ENCODE measurements at regions not wholly inside any gene's neighbourhood (a gene's known extent, or its start where the extent isn't known, plus 50 kb on each side); places are given as distances from the start of the nearest gene placed in this dataset.

DNA sequence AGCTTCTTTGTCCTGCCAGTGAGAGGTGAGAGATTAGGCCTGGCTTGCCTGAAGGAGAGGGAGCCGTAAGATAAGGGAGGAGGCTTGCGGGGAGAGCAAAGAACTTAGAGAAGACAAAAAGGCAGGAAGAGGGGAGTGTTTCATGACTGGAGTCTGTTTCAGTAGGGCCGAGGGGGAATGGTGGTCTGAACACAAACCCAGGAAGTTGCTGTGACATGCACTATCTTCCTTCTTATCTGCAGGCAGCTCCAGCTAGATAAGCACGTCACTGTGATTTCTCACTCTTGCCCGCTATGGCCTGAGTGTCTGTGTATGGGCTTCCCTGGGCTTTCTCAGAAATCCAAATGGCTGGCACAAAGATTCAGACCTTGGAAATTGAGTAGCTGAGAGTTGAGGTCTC is 307.5 kb upstream of the CLINT1 start:
- no peak overlapping the region for H3K4me3 ChIP-seq
- no peak overlapping the region for H3K27ac ChIP-seq
- ATAC-seq (ENCODE audit: low FRiP score in 2 of 2) (no peak), DNase-seq (no peak)
- no peaks in the 10 kb centered on the region for H3K4me1 ChIP-seq
- H3K36me3 ChIP-seq = no peaks in the 10 kb centered on the region
- no peaks in the 10 kb centered on the region for H3K9me3 ChIP-seq
- H3K27me3 ChIP-seq = no peaks in the 10 kb centered on the region
- no peak for TF ChIP-seq POLR2AphosphoS5 (IDR thresholded peaks at IDR 0.05)
- no peak for TF ChIP-seq CTCF (IDR thresholded peaks at IDR 0.05)
- TF ChIP-seq EP300 (IDR thresholded peaks at IDR 0.05) = no peak
- TF ChIP-seq POLR2A (IDR thresholded peaks at IDR 0.05) = no peak
- WGBS, 2 donors = 48 to 76% methylated on average over 5 of the region's 5 CpGs

DNA sequence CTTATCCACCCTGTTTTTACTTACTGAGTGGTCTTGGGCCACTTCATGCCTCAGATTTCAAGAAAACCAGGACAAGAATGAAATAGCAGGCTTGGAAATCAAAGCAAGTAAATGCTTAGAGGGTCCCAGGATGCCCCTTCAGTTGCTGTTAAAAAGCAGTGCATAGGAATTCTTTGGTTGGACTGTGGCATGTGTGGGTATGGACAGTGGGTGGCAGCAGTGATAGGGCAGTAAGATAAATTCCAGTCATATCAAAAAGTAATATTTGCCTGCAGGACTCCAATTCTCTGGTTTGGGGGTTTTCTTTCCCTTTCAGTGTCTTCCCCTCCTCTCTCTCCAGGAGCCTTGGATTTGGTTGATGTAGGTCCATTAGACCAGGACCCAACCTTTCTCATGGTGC is 306.7 kb upstream of the CLINT1 start:
- no peaks in the 10 kb centered on the region for H3K4me1 ChIP-seq
- H3K27me3 ChIP-seq = no peaks in the 10 kb centered on the region
- TF ChIP-seq CTCF (IDR thresholded peaks at IDR 0.05) (no peak), EP300 (IDR thresholded peaks at IDR 0.05) (no peak), POLR2AphosphoS5 (IDR thresholded peaks at IDR 0.05) (no peak), POLR2A (IDR thresholded peaks at IDR 0.05) (no peak)
- no peak overlapping the region for H3K4me3 ChIP-seq
- no peaks in the 10 kb centered on the region for H3K36me3 ChIP-seq
- no peak overlapping the region for H3K27ac ChIP-seq
- ATAC-seq (ENCODE audit: low FRiP score in 2 of 2) = no peak
- H3K9me3 ChIP-seq = no peaks in the 10 kb centered on the region
- no peak for DNase-seq

- H3K9me3 ChIP-seq = no peaks in the 10 kb centered on the region
- ATAC-seq (ENCODE audit: low FRiP score in 2 of 2) (no peak), DNase-seq (no peak)
- H3K4me3 ChIP-seq = no peak overlapping the region
- H3K27ac ChIP-seq = no peak overlapping the region
- H3K27me3 ChIP-seq = no peaks in the 10 kb centered on the region
- WGBS, 2 donors = 59 to 65% methylated on average over 4 of the region's 4 CpGs
- H3K36me3 ChIP-seq = no peaks in the 10 kb centered on the region
- TF ChIP-seq POLR2A (IDR thresholded peaks at IDR 0.05) (no peak), CTCF (IDR thresholded peaks at IDR 0.05) (no peak), EP300 (IDR thresholded peaks at IDR 0.05) (no peak), POLR2AphosphoS5 (IDR thresholded peaks at IDR 0.05) (no peak)
- H3K4me1 ChIP-seq = no peaks in the 10 kb centered on the region
These were observed 305.5 kb upstream of the CLINT1 start for GRCh38 chr5:158164296-158165047.

DNA sequence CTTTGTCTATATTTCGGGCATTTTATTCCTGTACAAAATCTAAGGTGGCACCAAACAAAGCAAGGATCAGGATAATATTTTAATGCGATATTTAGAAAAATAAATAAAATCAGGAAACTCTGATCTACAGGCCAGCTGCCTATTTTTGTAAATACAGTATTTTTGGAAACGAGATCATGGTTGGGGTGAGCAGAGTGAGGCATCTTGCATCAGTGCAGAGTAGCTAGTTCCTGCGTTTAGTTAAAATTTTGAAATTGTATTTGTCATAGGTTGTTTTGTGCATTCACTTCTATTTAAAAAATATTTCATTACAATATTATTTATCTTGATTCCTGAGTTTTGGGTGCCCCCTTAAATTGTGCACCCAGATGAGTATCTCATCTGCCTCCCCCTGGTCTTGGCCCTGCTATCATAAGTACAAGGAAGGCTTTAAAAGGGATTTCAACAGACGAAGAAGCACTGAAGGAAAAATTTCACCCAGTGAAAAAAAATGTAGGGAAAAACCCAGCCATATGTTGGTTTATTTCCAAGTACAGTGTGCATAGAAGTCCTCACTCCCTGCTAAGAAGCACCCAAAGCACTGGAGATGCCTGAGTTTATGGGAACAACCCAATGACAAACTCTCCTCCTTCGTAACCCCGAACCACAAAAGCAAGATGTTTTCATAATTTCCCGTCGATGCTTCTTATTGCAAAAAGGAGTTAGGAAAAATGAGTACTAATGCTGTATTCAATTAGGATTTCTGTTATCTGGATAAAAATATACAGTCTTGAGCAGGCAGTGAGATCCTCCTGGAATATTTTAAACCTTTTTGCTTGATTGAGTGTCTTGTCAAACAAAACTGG is 304.7 kb upstream of the CLINT1 start:
- H3K4me3 ChIP-seq = no peak overlapping the region
- no peaks in the 10 kb centered on the region for H3K36me3 ChIP-seq
- no peak for ATAC-seq (ENCODE audit: low FRiP score in 2 of 2)
- TF ChIP-seq POLR2A (IDR thresholded peaks at IDR 0.05) (no peak), CTCF (IDR thresholded peaks at IDR 0.05) (no peak), EP300 (IDR thresholded peaks at IDR 0.05) (no peak), POLR2AphosphoS5 (IDR thresholded peaks at IDR 0.05) (no peak)
- WGBS, 2 donors = 80 to 86% methylated on average over 9 of the region's 9 CpGs
- no peaks in the 10 kb centered on the region for H3K4me1 ChIP-seq
- DNase-seq = no peak
- no peaks in the 10 kb centered on the region for H3K27me3 ChIP-seq
- H3K27ac ChIP-seq = no peak overlapping the region
- no peaks in the 10 kb centered on the region for H3K9me3 ChIP-seq
